ENCODE measurements at regions not wholly inside any gene's neighbourhood (a gene's known extent, or its start where the extent isn't known, plus 50 kb on each side); places are given as distances from the start of the nearest gene placed in this dataset.

- DNase-seq = peak; percentile 0
These were observed 1418.2 kb downstream of the AACS start for GRCh38 chr12:126483145-126484068.

DNA sequence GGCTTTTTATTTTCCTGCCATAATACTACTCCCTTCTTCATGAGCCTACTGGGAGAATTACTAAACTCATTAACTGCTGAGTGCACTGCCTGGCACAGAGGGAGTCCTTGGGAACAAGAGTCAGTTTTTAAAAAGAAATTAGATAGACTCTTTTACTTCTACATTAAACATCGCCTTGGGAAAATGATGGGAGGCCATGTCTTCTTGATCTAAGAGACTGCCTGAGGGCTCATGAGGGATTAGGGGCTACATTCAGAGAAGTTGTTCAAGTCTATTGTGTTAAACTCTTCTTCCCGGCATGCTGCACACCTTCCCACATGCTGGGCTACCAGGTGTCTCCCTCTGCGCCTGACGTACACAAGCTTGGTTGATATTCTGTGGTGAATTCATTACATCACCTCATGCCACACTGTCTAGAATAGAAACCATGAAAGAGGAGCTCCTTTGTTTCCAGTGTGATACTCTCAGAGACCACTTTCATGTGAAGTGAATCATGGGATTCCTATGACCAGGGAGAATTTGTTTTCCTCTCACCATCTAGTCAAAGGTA lies 1422.3 kb downstream of the AACS start:
- DNase-seq = no peak

DNA sequence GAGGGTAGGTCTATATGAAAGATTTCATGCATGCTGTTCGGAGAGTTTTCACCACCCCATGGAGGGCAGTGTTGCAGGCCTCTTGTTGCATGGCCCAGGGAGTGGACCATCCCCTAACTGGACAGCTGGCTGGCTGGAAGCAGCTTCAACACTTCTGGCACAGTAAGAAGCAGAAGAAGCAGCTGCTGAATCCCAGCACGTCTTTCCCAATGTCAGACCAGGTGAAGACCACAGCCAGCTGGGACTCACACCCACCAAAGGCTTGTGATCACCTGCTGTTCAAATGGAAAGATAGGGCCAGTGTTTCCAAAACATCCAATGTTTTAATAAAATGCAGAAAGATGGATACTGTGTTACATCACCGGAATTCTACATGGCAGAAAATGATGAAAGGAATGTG lies 1423.6 kb downstream of the AACS start:
- no peak for DNase-seq

GRCh38 chr12:126492181-126492580 lies 1426.9 kb downstream of the AACS start:
- DNase-seq = no peak

- DNase-seq = no peak
These were observed 1428.3 kb downstream of the AACS start for GRCh38 chr12:126493366-126494108.

DNA sequence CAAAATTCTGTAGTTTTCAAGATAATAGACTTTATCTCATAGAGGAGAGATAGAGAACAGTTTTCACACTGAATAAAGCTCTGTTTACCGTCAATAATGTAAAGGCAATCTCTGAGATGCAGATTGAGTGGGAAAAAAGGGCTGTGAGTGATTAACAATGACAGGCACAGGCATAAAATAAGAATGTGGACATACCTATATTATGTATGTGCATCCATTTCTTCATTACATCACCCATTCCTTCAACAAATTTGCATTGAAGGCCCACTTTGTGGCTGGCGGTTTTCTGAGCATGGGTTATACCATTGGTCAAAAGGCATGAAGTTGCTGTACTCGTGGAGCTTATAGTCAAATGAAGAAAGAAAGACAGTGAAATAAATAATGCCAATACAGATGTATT lies 1431.0 kb downstream of the AACS start:
- no peak for DNase-seq

- DNase-seq = no peak
These were observed 1441.4 kb downstream of the AACS start for GRCh38 chr12:126506426-126507182.

- no peak for DNase-seq
These were observed 1442.0 kb downstream of the AACS start for GRCh38 chr12:126507231-126507630.

- DNase-seq = no peak
These were observed 1444.3 kb downstream of the AACS start for GRCh38 chr12:126509572-126509971.

- no peak for DNase-seq
These were observed 1445.4 kb downstream of the AACS start for GRCh38 chr12:126510630-126511029.

DNA sequence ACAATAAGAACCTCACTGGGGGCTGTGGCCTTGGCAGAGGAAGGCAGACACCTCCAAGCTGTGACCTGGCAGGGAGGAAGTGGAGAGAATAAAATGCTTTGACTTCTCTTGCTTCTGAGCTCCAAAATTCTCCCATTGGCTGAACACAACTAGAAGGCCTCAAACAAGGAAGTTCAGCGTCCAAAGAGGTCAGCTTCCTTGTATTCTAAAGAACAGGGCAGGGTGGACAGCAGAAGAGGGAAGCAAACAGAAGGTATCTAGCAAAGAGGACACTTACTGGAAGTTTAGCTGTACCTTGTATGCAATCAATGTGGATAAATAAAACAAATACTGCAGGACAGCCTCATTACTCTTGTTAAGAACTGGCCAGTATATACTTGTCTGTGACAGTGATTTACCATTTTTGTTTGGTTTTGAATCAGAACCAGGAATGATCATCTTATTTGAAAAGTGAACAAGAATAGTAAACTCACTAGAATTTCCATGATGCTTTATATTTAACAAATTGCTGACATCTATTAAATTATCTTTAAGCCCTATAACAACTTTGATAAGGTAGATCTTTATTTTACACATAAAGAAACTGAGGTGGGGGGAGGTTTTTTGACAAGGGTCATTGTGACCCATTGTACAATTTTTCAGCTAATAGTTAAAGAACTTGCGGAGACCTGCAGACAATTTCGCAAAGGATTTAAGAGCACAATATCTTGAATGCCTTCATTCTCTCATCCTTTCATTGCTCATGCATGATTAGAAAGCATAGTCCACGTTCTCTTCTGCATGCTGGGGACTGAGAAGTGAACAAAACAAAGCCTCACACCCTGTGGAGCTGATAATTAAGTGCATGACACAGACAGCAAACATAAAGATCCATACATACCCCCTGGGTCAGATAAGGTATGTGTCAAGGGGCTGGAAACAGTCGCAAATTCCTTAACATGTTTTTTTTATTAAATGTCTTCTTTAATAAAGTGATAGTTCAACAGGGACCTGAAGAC lies 1448.0 kb downstream of the AACS start:
- no peak for DNase-seq

DNA sequence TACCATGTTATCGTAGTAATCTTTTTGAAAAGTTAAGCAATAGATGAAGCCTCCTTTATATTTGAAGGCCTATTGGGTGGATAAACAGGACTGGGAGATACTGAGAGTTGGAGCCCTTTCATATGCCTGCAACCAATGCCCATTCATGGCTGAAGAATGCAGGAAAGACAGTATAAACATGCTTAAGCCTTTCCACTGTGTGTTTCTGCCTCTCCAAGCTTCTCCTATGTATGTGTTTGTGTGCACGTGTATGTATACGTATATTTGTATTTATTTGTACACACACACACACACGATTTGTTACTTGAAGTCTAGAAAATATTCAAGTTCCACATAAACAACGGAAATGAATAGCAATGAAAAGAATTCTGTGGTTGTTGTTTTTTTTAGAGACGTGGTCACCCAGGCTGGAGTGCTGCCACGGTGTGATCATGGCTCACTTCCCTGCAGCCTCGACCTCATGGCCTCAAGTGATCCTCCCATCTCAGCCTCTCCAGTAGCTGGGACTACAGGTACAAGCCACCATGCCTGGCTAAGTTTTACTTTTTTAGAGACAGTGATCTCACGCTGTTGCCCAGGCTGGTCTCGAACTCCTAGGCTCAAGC lies 1453.5 kb downstream of the AACS start:
- DNase-seq = no peak

- no peak for DNase-seq
These were observed 1454.6 kb downstream of the AACS start for GRCh38 chr12:126519833-126520232.

- no peak for DNase-seq
These were observed 1458.7 kb downstream of the AACS start for GRCh38 chr12:126523891-126524290.

GRCh38 chr12:126534495-126534894 lies 1469.3 kb downstream of the AACS start:
- no peak for DNase-seq

DNA sequence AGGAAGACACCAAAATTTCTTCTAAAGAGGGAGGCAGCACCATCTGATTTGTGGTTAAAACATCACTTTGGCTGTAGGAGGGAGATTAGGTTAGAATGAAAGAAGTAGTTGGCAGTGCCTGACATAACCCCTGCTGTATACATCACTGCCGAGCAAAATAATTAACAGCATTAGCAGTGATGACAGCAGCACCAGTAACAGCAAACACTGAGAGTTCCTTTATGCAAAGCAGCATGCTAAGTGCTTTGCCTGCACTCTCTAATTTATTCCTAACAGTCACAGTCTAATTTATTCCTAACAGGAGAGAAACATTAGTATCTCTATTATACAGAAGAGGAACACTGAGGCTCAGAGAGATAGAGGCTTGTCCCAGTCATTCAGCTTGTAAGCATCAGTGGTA lies 1469.7 kb downstream of the AACS start:
- no peak for DNase-seq

DNA sequence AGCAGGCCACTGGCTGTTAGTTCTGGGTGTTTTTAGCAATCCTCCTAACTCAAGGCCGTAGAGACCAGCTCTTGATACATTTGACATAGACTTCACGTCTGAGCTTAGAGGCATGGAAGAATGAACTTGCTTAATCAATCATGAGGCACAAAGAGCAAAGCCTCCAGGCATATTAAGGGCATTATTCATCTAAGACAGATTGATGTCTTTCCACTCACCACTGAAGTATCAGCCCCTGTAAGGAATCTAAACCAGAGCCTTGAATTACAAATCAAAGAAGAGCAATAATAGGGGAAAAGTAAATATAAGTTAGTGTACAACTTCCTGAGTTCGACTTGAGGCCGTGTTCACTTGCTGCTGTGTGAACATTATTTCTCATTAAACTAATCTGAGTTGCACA lies 1470.7 kb downstream of the AACS start:
- DNase-seq = no peak

GRCh38 chr12:126537961-126538530 lies 1472.8 kb downstream of the AACS start:
- DNase-seq = no peak

GRCh38 chr12:126538888-126539287 lies 1473.7 kb downstream of the AACS start:
- no peak for DNase-seq

DNA sequence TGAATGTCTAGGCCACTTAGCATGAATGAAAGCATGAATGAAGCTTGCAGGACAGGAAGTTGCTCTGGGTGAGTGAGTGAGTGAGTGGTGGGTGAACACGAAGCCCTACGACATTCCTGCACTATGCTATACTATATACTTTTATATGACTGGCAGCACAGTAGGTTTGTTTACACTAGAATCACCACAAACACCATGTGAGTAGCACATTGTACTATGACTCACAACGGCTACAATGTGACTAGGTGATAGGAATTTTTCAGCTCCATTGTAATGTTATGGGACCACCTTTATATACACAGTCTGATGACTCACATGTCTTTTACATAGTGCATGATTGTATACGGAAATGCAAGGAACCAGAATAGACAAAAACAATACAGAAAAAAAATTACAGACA lies 1480.2 kb downstream of the AACS start:
- no peak for DNase-seq

DNA sequence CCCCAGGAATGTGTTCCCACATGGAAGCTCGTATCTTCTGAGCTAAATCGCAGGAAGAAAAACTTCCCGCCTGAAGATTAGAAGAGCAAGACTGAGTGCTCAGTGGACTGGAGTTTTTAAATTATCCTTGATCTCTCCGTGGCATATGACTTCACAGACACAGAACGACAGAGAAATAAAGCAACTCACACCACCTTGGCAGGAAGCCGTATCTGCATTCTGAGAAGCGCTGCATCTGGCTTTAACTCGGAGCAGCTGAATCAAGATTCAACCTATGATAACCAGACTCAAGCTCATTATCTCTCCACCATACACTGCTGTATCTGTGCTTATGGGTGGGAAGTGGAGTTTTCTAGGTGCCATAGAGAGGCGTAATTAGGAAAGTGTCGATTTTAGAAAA lies 1482.7 kb downstream of the AACS start:
- DNase-seq = no peak
